HG02973 (cell line): ENCODE measurements at regions not wholly inside any gene's neighbourhood (a gene's known extent, or its start where the extent isn't known, plus 50 kb on each side); places are given as distances from the start of the nearest gene placed in this dataset.
"Not testable (repeated sequence)": the region's sequence is repeated elsewhere in the genome, so short reads cannot be mapped to it uniquely, and the experiment has no call there.

Source experiments
- ATAC-seq: cut with Tn5 transposase; IDR thresholded peaks from one replicate; pipeline ENCODE4 v1.9.1; 2021; ENCODE audit warnings: moderate library complexity; ENCODE audit not compliant: unreplicated experiment

- no peak for ATAC-seq
Measured at GRCh38 chrX:40883021-40883619, 147.8 kb upstream of the MED14 start.

GRCh38 chrX:40885989-40886388, 150.6 kb upstream of the MED14 start:
- ATAC-seq: no peak

GRCh38 chrX:40887476-40887875, 152.1 kb upstream of the MED14 start:
- ATAC-seq: no peak

GRCh38 chrX:40891798-40892197, 156.5 kb upstream of the MED14 start:
- no peak for ATAC-seq

- ATAC-seq: no peak
Measured at GRCh38 chrX:40893251-40893910, 158.0 kb upstream of the MED14 start.

- no peak for ATAC-seq
Measured at GRCh38 chrX:40895246-40895645, 159.9 kb upstream of the MED14 start.

GRCh38 chrX:40897718-40898270, 162.5 kb upstream of the MED14 start:
- ATAC-seq: no peak

- not testable (repeated sequence) for ATAC-seq
Measured at GRCh38 chrX:40904739-40905138, 169.4 kb upstream of the MED14 start.

GRCh38 chrX:40908026-40908425, 172.7 kb upstream of the MED14 start:
- ATAC-seq: no peak

- no peak for ATAC-seq
Measured at GRCh38 chrX:40908857-40909475, 173.6 kb upstream of the MED14 start.

GRCh38 chrX:40912166-40912565, 173.1 kb upstream of the USP9X start:
- no peak for ATAC-seq

- ATAC-seq: no peak
Measured at GRCh38 chrX:40912576-40912975, 172.7 kb upstream of the USP9X start.

GRCh38 chrX:40920351-40920750, 164.9 kb upstream of the USP9X start:
- no peak for ATAC-seq

- no peak for ATAC-seq
Measured at GRCh38 chrX:40922307-40922706, 162.9 kb upstream of the USP9X start.

GRCh38 chrX:40926739-40927427, 158.4 kb upstream of the USP9X start:
- ATAC-seq: not testable (repeated sequence)

- ATAC-seq: no peak
Measured at GRCh38 chrX:40928076-40928475, 157.2 kb upstream of the USP9X start.

GRCh38 chrX:40931921-40932320, 153.3 kb upstream of the USP9X start:
- ATAC-seq: no peak

- no peak for ATAC-seq
Measured at GRCh38 chrX:40933132-40933705, 152.0 kb upstream of the USP9X start.

GRCh38 chrX:40933706-40934425, 151.4 kb upstream of the USP9X start:
- no peak for ATAC-seq

GRCh38 chrX:40936827-40937226, 148.4 kb upstream of the USP9X start:
- no peak for ATAC-seq

GRCh38 chrX:40938423-40938822, 146.8 kb upstream of the USP9X start:
- ATAC-seq: no peak
